Smooth muscle cell (in vitro differentiated cells): ENCODE measurements at regions not wholly inside any gene's neighbourhood (a gene's known extent, or its start where the extent isn't known, plus 50 kb on each side); places are given as distances from the start of the nearest gene placed in this dataset.

Source experiments
- DNase-seq: peaks from one replicate; lab custom pipeline; 2025; ENCODE audit not compliant: unreplicated experiment; lab: John Stamatoyannopoulos, UW
- H2AFZ ChIP-seq: fragments of 200-600 bp; sonication (generic); 2 replicates; pipeline ENCODE4 v1.6.0; 2016; ENCODE audit warnings: antibody characterized with exemption, low read depth, mild to moderate bottlenecking
- H3F3A ChIP-seq: fragments of 200-600 bp; sonication (generic); 2 replicates; pipeline ENCODE4 v1.6.0; 2017; ENCODE audit warnings: antibody characterized with exemption, low read depth
- H3K27ac ChIP-seq: fragments of 200-600 bp; sonication (generic); 2 replicates; pipeline ENCODE4 v1.5.1; 2016; ENCODE audit warnings: low read depth, mild to moderate bottlenecking
- H3K27me3 ChIP-seq: fragments of 200-600 bp; sonication (generic); 2 replicates; pipeline ENCODE4 v1.6.1; 2016; ENCODE audit warnings: low read depth, mild to moderate bottlenecking
- H3K36me3 ChIP-seq: fragments of 200-600 bp; sonication (generic); 2 replicates; pipeline ENCODE4 v1.5.1; 2016; ENCODE audit warnings: low read depth
- H3K4me1 ChIP-seq: fragments of 200-600 bp; sonication (generic); 2 replicates; pipeline ENCODE4 v1.5.1; 2016; ENCODE audit warnings: low read depth
- H3K4me2 ChIP-seq: fragments of 200-600 bp; sonication (generic); 2 replicates; pipeline ENCODE4 v1.6.0; 2016; ENCODE audit warnings: mild to moderate bottlenecking
- H3K4me3 ChIP-seq: fragments of 200-600 bp; sonication (generic); 2 replicates; pipeline ENCODE4 v1.5.1; 2016; ENCODE audit warnings: mild to moderate bottlenecking
- H3K79me2 ChIP-seq: fragments of 200-600 bp; sonication (generic); 2 replicates; pipeline ENCODE4 v1.6.0; 2016; ENCODE audit warnings: low read depth, mild to moderate bottlenecking
- H3K9ac ChIP-seq: fragments of 200-600 bp; sonication (generic); 2 replicates; pipeline ENCODE4 v1.6.0; 2016; ENCODE audit warnings: low read depth
- H3K9me3 ChIP-seq: fragments of 200-600 bp; sonication (generic); replicated peaks from 2 replicates; pipeline ENCODE4 v1.5.1; 2016; ENCODE audit warnings: low read depth
- H4K20me1 ChIP-seq: fragments of 200-600 bp; sonication (generic); 2 replicates; pipeline ENCODE4 v1.6.0; 2016; ENCODE audit warnings: low read depth
- WGBS: methylation state at CpG from one replicate; pipeline ENCODE4 v1.1.7; 2016; ENCODE audit warnings: low lambda C conversion rate; 5-methylcytosine and 5-hydroxymethylcytosine counted together
- TF ChIP-seq, protein P1 (sequence below): fragments of 200-600 bp; sonication (generic); IDR thresholded peaks from 2 replicates; pipeline ENCODE4 v1.5.1; 2017; ENCODE audit warnings: borderline replicate concordance, mild to moderate bottlenecking, antibody characterized with exemption; ENCODE audit not compliant: insufficient read depth, poor library complexity, severe bottlenecking

- H3K9me3 ChIP-seq, result peaks cover 10% of the 10 kb centered on the region
- no peaks in the 10 kb centered on the region for H3F3A ChIP-seq
- DNase-seq, result no peak
- H3K4me3 ChIP-seq, result no peak overlapping the region
- H3K4me1 ChIP-seq, result no peaks in the 10 kb centered on the region
- H4K20me1 ChIP-seq, result no peaks in the 10 kb centered on the region
- WGBS, result 71% methylated on average over 4 of the region's 4 CpGs
- H3K36me3 ChIP-seq, result no peaks in the 10 kb centered on the region
- H2AFZ ChIP-seq, result no peak overlapping the region
- TF ChIP-seq, protein P1, sequence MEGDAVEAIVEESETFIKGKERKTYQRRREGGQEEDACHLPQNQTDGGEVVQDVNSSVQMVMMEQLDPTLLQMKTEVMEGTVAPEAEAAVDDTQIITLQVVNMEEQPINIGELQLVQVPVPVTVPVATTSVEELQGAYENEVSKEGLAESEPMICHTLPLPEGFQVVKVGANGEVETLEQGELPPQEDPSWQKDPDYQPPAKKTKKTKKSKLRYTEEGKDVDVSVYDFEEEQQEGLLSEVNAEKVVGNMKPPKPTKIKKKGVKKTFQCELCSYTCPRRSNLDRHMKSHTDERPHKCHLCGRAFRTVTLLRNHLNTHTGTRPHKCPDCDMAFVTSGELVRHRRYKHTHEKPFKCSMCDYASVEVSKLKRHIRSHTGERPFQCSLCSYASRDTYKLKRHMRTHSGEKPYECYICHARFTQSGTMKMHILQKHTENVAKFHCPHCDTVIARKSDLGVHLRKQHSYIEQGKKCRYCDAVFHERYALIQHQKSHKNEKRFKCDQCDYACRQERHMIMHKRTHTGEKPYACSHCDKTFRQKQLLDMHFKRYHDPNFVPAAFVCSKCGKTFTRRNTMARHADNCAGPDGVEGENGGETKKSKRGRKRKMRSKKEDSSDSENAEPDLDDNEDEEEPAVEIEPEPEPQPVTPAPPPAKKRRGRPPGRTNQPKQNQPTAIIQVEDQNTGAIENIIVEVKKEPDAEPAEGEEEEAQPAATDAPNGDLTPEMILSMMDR, result no peak
- no peaks in the 10 kb centered on the region for H3K27me3 ChIP-seq
- H3K27ac ChIP-seq, result no peak overlapping the region
- H3K4me2 ChIP-seq, result no peak overlapping the region
- H3K79me2 ChIP-seq, result no peaks in the 10 kb centered on the region
- no peak overlapping the region for H3K9ac ChIP-seq
Measured at GRCh38 chr19:30178721-30179402, 193.3 kb upstream of the ZNF536 start.

DNA sequence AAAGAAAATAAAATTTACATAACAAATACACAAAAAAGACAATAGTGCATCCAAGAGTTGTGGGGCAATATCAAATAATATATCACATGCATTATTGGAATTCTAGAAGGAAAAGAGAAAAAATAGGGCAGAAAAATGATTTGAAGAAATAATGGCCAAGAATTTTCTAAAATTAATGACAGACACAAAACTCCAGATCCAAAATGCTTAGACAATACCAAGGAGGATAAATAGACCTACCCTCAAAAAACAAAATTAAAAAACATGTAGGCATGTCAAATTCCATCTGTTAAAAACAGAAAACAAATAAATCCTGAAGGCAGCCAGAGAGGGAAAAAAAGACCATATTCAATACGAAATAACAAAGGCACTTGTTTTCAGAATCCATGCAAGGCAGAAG, 191.5 kb upstream of the ZNF536 start:
- Histone ChIP-seq H3F3A (no peaks in the 10 kb centered on the region), H4K20me1 (no peaks in the 10 kb centered on the region), H3K79me2 (no peaks in the 10 kb centered on the region), H3K9me3 (peaks cover 11% of the 10 kb centered on the region), H2AFZ (no peak overlapping the region), H3K4me2 (no peak overlapping the region), H3K27ac (no peak overlapping the region), H3K4me3 (no peak overlapping the region), H3K4me1 (no peaks in the 10 kb centered on the region), H3K27me3 (no peaks in the 10 kb centered on the region), H3K9ac (no peak overlapping the region), H3K36me3 (no peaks in the 10 kb centered on the region)
- TF ChIP-seq, protein P1, result no peak
- 68% methylated on average over 1 of the region's 1 CpG for WGBS
- DNase-seq, result no peak

DNA sequence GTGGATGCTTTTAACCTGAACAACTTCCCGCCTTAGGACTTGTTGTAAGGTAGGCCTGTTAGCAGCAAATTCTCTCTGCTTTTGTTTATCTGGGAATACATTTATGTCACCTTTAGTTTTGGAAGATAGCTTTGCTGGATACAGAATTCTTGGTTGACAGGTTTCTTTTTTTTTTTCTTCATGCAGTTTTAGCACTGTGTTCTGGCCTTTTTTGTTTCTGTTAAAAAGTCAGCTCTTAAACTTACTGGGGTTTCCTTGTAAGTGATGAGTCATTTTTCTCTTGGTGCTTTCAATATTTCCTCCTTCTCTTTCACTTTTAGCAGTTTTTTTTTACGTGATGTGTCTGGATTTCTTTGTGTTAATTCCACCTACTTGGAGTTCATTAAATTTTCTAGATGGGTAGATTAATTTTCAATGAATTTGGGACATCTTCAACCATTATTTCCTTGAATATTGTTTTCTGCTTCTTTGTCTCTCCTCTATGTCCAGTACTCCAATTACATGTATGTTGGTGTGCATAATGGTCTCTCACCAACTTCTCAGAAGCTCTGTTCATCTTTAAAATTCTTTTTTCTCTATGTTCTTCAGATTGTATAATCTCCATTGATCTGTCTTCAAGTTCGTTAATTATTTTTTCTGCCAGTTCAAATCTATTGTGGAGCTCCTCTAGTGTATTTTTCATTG, 188.2 kb upstream of the ZNF536 start:
- Histone ChIP-seq H2AFZ (no peak overlapping the region), H3K4me1 (no peaks in the 10 kb centered on the region), H3K9me3 (peaks cover 11% of the 10 kb centered on the region), H3K9ac (no peak overlapping the region), H4K20me1 (no peaks in the 10 kb centered on the region), H3K36me3 (no peaks in the 10 kb centered on the region), H3K79me2 (no peaks in the 10 kb centered on the region), H3K27ac (no peak overlapping the region), H3K4me3 (no peak overlapping the region), H3K4me2 (no peak overlapping the region), H3K27me3 (no peaks in the 10 kb centered on the region), H3F3A (no peaks in the 10 kb centered on the region)
- TF ChIP-seq, protein P1, result no peak
- WGBS, result 77% methylated on average over 3 of the region's 3 CpGs
- DNase-seq, result no peak
